ENCODE measurements at regions not wholly inside any gene's neighbourhood (a gene's known extent, or its start where the extent isn't known, plus 50 kb on each side); places are given as distances from the start of the nearest gene placed in this dataset.
"Not testable (repeated sequence)": the region's sequence is repeated elsewhere in the genome, so short reads cannot be mapped to it uniquely, and the experiment has no call there.

- no peaks in the 10 kb centered on the region for H3K9me3 ChIP-seq (ENCODE audit: control insufficient read depth, insufficient read depth, low read length)
- no peak overlapping the region for H3K9ac ChIP-seq (ENCODE audit: low read depth, low read length)
- peaks cover 11% of the 10 kb centered on the region for H3K4me1 ChIP-seq (ENCODE audit: control insufficient read depth, insufficient read depth, low read length)
- H3K27ac ChIP-seq (ENCODE audit: low read depth, low read length) = no peak overlapping the region
- no peak overlapping the region for H3K4me3 ChIP-seq (ENCODE audit: low read depth, low read length)
- no peaks in the 10 kb centered on the region for H3K36me3 ChIP-seq (ENCODE audit: control insufficient read depth, insufficient read depth, low read length)
- H3K27me3 ChIP-seq (ENCODE audit: control insufficient read depth, insufficient read depth, low read length) = no peaks in the 10 kb centered on the region
Observed at GRCh38 chr4:153090181-153090580, 114.1 kb upstream of the TRIM2 start.

DNA sequence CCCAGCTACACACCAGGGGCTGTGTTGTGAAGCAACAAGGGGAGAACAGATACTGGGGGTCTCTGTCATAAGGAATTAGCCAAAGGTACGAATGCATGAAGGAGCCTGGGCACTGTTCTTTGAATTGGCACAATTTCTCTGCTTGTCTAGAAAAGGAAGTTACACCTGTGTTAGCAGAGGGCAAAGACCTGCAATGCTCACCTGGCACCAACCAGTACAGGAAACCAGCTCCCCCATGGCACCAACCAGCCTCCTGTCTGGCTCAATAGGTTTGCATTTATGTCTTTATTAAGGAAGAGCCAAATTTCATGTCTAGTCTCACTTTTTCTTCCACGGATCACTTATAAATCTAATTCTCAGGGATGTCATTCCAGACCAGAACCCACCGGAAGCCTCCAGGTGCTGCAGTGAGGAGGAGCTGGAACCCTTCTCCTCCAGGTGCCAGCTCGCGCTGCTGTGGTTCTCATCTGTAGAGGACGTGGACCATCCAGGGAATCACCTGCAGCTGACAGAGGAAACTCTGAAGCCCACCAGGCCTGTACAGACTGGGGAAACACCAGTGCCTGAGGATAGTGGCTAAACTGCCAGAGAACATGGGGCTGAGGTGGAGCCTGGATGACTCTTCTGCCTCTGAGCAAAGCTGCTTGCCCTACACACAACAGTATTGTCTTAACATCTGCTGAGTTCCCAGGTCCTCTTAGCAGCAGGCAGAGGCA is 113.4 kb upstream of the TRIM2 start:
- H3K4me3 ChIP-seq (ENCODE audit: low read depth, low read length) = no peak overlapping the region

GRCh38 chr4:153093396-153093795 is 110.8 kb upstream of the TRIM2 start:
- Histone ChIP-seq H3K36me3 (ENCODE audit: control insufficient read depth, insufficient read depth, low read length) (no peaks in the 10 kb centered on the region), H3K27ac (ENCODE audit: low read depth, low read length) (no peak overlapping the region), H3K9me3 (ENCODE audit: control insufficient read depth, insufficient read depth, low read length) (no peaks in the 10 kb centered on the region), H3K4me3 (ENCODE audit: low read depth, low read length) (no peak overlapping the region), H3K27me3 (ENCODE audit: control insufficient read depth, insufficient read depth, low read length) (no peaks in the 10 kb centered on the region), H3K4me1 (ENCODE audit: control insufficient read depth, insufficient read depth, low read length) (peaks cover 3% of the 10 kb centered on the region; the same call in 1 of the 2 replicates), H3K9ac (ENCODE audit: low read depth, low read length) (no peak overlapping the region)

More for the DNA sequence above, 113.4 kb upstream of the TRIM2 start:
- H3K27me3 ChIP-seq (ENCODE audit: control insufficient read depth, insufficient read depth, low read length) = no peaks in the 10 kb centered on the region
- H3K27ac ChIP-seq (ENCODE audit: low read depth, low read length) = no peak overlapping the region
- no peaks in the 10 kb centered on the region for H3K9me3 ChIP-seq (ENCODE audit: control insufficient read depth, insufficient read depth, low read length)
- no peaks in the 10 kb centered on the region for H3K36me3 ChIP-seq (ENCODE audit: control insufficient read depth, insufficient read depth, low read length)
- no peak overlapping the region for H3K9ac ChIP-seq (ENCODE audit: low read depth, low read length)
- H3K4me1 ChIP-seq (ENCODE audit: control insufficient read depth, insufficient read depth, low read length) = peaks cover 7% of the 10 kb centered on the region

- Histone ChIP-seq H3K4me3 (ENCODE audit: low read depth, low read length) (no peak overlapping the region), H3K27me3 (ENCODE audit: control insufficient read depth, insufficient read depth, low read length) (no peaks in the 10 kb centered on the region), H3K27ac (ENCODE audit: low read depth, low read length) (no peak overlapping the region), H3K36me3 (ENCODE audit: control insufficient read depth, insufficient read depth, low read length) (no peaks in the 10 kb centered on the region), H3K9ac (ENCODE audit: low read depth, low read length) (no peak overlapping the region), H3K4me1 (ENCODE audit: control insufficient read depth, insufficient read depth, low read length) (peaks cover 3% of the 10 kb centered on the region; the same call in 1 of the 2 replicates), H3K9me3 (ENCODE audit: control insufficient read depth, insufficient read depth, low read length) (no peaks in the 10 kb centered on the region)
Observed at GRCh38 chr4:153093802-153094201, 110.4 kb upstream of the TRIM2 start.

DNA sequence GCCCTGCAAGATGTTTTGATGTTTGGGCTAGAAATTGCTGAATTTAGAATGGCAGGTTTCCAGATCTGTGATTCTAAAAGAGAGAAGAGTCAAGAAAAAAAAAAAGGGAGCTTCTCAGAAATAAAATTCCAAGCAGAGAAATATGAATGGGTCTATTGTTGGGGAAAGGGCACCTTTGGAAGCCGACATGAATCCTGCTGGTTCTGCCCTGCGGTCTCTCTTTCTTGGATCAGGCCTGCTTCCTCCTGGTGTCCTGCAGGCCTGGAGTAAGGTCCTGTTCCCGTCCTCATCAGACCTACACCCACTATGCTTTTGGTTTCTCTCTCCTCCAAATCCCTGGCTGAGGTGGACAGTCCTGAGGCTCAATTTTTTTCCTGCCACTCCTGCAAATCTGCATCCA is 109.8 kb upstream of the TRIM2 start:
- Histone ChIP-seq H3K4me3 (ENCODE audit: low read depth, low read length) (no peak overlapping the region), H3K27ac (ENCODE audit: low read depth, low read length) (no peak overlapping the region), H3K27me3 (ENCODE audit: control insufficient read depth, insufficient read depth, low read length) (no peaks in the 10 kb centered on the region), H3K4me1 (ENCODE audit: control insufficient read depth, insufficient read depth, low read length) (no peaks in the 10 kb centered on the region), H3K36me3 (ENCODE audit: control insufficient read depth, insufficient read depth, low read length) (no peaks in the 10 kb centered on the region), H3K9ac (ENCODE audit: low read depth, low read length) (no peak overlapping the region), H3K9me3 (ENCODE audit: control insufficient read depth, insufficient read depth, low read length) (no peaks in the 10 kb centered on the region)

- no peak overlapping the region for H3K27ac ChIP-seq (ENCODE audit: low read depth, low read length)
- no peak overlapping the region for H3K4me3 ChIP-seq (ENCODE audit: low read depth, low read length)
- H3K4me1 ChIP-seq (ENCODE audit: control insufficient read depth, insufficient read depth, low read length) = no peaks in the 10 kb centered on the region
- no peaks in the 10 kb centered on the region for H3K9me3 ChIP-seq (ENCODE audit: control insufficient read depth, insufficient read depth, low read length)
- no peaks in the 10 kb centered on the region for H3K27me3 ChIP-seq (ENCODE audit: control insufficient read depth, insufficient read depth, low read length)
- H3K9ac ChIP-seq (ENCODE audit: low read depth, low read length) = no peak overlapping the region
- no peaks in the 10 kb centered on the region for H3K36me3 ChIP-seq (ENCODE audit: control insufficient read depth, insufficient read depth, low read length)
Observed at GRCh38 chr4:153095448-153096204, 108.6 kb upstream of the TRIM2 start.

- H3K27me3 ChIP-seq (ENCODE audit: control insufficient read depth, insufficient read depth, low read length) = no peaks in the 10 kb centered on the region
- no peak overlapping the region for H3K27ac ChIP-seq (ENCODE audit: low read depth, low read length)
- H3K9me3 ChIP-seq (ENCODE audit: control insufficient read depth, insufficient read depth, low read length) = no peaks in the 10 kb centered on the region
- no peaks in the 10 kb centered on the region for H3K4me1 ChIP-seq (ENCODE audit: control insufficient read depth, insufficient read depth, low read length)
- no peak overlapping the region for H3K9ac ChIP-seq (ENCODE audit: low read depth, low read length)
- no peak overlapping the region for H3K4me3 ChIP-seq (ENCODE audit: low read depth, low read length)
- H3K36me3 ChIP-seq (ENCODE audit: control insufficient read depth, insufficient read depth, low read length) = no peaks in the 10 kb centered on the region
Observed at GRCh38 chr4:153096344-153096743, 107.9 kb upstream of the TRIM2 start.

- no peak overlapping the region for H3K9ac ChIP-seq (ENCODE audit: low read depth, low read length)
- no peaks in the 10 kb centered on the region for H3K4me1 ChIP-seq (ENCODE audit: control insufficient read depth, insufficient read depth, low read length)
- H3K36me3 ChIP-seq (ENCODE audit: control insufficient read depth, insufficient read depth, low read length) = no peaks in the 10 kb centered on the region
- H3K4me3 ChIP-seq (ENCODE audit: low read depth, low read length) = no peak overlapping the region
- H3K27me3 ChIP-seq (ENCODE audit: control insufficient read depth, insufficient read depth, low read length) = no peaks in the 10 kb centered on the region
- no peak overlapping the region for H3K27ac ChIP-seq (ENCODE audit: low read depth, low read length)
- H3K9me3 ChIP-seq (ENCODE audit: control insufficient read depth, insufficient read depth, low read length) = no peaks in the 10 kb centered on the region
Observed at GRCh38 chr4:153098427-153098826, 105.8 kb upstream of the TRIM2 start.

DNA sequence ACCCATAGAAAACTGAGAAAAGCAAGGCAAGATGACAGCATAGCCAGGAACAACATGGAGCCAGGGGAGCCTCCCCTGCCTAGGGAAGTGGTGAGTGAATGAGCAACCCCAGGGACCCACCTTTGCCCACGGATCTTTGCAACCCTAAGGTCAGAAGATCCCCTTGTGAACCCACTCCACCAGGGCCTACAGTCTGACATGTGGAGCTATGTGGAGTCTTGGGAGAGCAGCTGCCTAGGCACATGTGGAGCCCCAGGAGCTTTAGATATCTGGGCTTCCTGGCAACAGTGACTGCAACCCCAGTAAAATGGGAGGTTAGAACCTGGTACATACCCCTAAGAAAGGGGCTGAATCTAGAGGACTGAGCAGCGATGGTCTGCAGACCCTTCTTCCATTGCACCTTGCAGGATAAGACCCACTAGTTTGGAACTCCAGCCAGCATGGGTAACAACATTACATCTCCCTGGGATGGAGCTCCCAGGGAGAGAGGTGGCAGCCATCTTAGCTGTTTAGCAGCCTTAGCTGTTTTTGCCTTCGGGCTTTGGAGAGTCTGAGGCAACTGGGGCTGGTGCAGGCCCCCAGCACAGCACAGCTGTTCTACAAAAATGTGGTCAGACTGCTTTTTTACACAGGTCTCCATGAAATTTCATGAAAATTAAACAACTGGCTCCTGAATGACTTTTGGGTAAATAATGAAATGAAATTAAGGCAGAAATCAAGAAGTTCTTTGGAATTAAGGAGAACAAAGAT is 104.7 kb upstream of the TRIM2 start:
- Histone ChIP-seq H3K4me3 (ENCODE audit: low read depth, low read length) (no peak overlapping the region), H3K36me3 (ENCODE audit: control insufficient read depth, insufficient read depth, low read length) (no peaks in the 10 kb centered on the region), H3K9me3 (ENCODE audit: control insufficient read depth, insufficient read depth, low read length) (no peaks in the 10 kb centered on the region), H3K27ac (ENCODE audit: low read depth, low read length) (no peak overlapping the region), H3K9ac (ENCODE audit: low read depth, low read length) (no peak overlapping the region), H3K27me3 (ENCODE audit: control insufficient read depth, insufficient read depth, low read length) (no peaks in the 10 kb centered on the region), H3K4me1 (ENCODE audit: control insufficient read depth, insufficient read depth, low read length) (no peaks in the 10 kb centered on the region)

DNA sequence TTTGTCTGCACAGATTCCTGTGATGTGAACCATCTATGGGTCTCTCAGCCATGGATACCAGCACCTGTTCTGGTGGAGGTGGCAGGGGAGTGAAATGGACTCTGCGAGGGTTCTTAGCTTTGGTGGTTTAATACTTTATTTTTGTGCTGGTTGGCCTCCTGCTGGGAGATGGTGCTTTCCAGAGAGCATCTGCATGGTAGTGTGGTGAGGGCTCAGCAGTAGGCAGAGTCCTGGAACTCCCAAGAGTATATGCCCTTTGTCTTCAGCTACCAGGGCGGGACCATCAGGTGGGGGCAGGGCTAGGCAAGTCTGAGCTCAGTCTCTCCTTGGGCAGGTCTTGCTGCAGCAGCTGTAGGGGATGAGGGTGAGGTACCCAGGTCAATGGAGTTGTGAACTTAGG is 97.5 kb upstream of the TRIM2 start:
- H3K9me3 ChIP-seq (ENCODE audit: control insufficient read depth, insufficient read depth, low read length); H3K4me1 ChIP-seq (ENCODE audit: control insufficient read depth, insufficient read depth, low read length); H3K4me3 ChIP-seq (ENCODE audit: low read depth, low read length); H3K27ac ChIP-seq (ENCODE audit: low read depth, low read length); H3K9ac ChIP-seq (ENCODE audit: low read depth, low read length); H3K36me3 ChIP-seq (ENCODE audit: control insufficient read depth, insufficient read depth, low read length); H3K27me3 ChIP-seq (ENCODE audit: control insufficient read depth, insufficient read depth, low read length): not testable (repeated sequence)

DNA sequence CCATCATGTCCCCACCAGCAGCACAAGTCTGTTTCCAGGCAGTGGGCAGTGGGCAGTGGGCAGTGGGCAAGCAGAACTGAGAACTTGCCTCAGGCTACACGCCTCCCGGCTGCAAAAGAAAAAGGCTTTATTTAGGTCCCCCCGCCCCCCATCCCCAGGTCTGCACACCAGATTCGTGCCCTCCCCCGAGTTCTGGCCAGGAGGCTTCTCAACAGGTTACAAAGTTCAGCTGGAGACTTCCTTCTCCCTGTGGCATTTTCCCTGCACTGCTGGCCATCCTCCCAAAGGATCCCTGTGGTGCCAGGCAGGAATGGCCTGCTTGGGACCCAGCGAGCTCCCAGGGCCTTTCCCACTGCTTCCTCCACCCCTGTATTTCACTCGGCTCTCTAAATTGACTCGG is 97.0 kb upstream of the TRIM2 start:
- Histone ChIP-seq H3K9me3 (ENCODE audit: control insufficient read depth, insufficient read depth, low read length) (no peaks in the 10 kb centered on the region), H3K9ac (ENCODE audit: low read depth, low read length) (no peak overlapping the region), H3K36me3 (ENCODE audit: control insufficient read depth, insufficient read depth, low read length) (no peaks in the 10 kb centered on the region), H3K4me1 (ENCODE audit: control insufficient read depth, insufficient read depth, low read length) (no peaks in the 10 kb centered on the region), H3K27me3 (ENCODE audit: control insufficient read depth, insufficient read depth, low read length) (no peaks in the 10 kb centered on the region), H3K27ac (ENCODE audit: low read depth, low read length) (no peak overlapping the region), H3K4me3 (ENCODE audit: low read depth, low read length) (no peak overlapping the region)

Measured in HUES48 (cell line).